HG03575 (cell line): ENCODE measurements at regions not wholly inside any gene's neighbourhood (a gene's known extent, or its start where the extent isn't known, plus 50 kb on each side); places are given as distances from the start of the nearest gene placed in this dataset.

Source experiments
- ATAC-seq: cut with Tn5 transposase; IDR thresholded peaks from one replicate; pipeline ENCODE4 v1.9.1; 2021; ENCODE audit not compliant: unreplicated experiment, insufficient number of reproducible peaks, low FRiP score; ENCODE audit errors: extremely low read depth

DNA sequence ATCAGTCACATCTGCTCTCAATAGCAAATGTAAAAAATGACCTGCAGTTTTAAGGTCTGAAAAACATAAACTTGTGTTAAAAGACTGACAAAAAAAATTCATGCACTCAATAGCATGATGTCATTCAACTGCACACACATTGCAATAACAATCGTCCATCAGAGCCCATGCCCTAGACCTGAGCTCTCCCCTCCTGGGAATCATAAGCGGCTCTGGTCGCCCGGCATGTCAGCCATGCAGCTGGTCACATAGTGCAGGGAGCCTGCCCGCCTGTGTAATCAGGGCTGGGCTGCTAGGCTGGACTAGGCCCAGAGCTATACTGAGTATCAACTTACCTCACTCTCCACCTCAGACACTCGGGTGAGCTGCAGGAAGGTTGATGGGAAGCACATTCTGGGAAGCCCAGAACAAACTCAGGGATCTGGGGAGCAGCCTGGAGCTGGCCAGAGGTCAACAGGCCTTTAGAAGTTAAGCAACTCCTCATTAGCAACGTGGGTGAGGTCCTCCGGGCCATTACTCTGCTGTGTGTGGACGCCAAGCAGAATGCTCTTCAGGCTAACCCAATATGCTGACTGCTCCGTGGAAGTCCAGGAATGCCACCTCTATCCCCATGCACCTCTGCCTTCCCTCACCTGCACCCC lies 165.5 kb downstream of the TTC32 start:
- no peak for ATAC-seq

DNA sequence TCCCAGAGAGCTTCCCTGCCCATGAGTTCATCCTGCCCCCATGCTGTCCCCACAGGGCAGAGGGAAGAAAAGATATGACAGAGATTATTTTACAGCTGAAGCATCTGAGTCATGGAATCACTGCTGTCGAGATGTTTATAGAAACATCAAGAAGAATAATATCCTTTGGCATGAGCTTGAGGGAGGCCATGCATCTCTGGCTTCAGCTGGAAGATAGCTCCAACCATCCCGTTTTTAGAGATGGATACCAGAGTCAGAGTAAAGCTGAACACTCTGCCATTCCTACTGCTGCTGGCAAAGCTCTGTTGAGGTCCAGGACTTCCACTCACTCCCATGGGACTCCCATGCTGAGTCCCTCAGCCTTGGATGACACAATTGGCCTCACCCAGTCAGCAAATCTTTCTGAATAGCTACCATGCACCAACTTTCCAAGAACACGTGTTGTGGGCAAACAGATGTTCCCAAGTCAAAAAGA lies 167.8 kb downstream of the TTC32 start:
- ATAC-seq = no peak

DNA sequence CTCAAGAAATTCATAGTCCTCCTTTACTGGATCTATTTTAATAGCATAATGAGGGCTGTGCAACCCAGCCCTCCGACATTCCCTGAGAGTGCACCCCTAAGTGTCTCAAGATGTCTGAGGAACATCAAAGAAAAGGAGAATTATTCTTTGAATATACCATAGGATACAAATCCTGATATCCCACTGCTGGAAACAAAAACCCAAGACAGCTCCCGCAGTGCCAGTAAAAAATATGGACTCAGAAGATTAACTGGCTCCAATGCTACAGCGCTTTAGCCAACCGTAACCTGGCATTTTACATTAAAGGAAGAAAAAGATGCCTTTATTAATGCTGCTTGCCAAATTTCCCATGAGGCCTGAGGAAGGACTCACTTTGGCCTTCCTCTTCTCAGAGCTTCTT lies 168.4 kb downstream of the TTC32 start:
- no peak for ATAC-seq

DNA sequence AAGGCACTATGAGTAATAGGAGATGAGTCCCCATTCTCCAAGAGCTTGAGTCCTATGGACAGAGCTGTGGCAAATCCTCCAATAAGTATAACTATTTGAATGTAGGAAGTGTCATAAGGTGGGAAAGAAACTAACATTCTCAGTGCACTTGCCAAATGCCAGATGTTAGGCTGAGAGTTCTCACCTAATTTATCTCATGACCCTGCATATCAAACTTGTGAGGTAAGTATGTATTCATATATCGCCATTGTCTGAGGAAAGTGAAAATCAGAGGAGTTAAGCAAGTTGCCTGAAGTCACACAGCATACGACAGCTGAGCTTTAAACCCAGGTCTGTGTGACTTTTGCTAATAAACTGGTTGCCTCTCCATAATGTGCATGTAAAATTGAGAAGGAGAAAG lies 169.5 kb downstream of the TTC32 start:
- no peak for ATAC-seq

DNA sequence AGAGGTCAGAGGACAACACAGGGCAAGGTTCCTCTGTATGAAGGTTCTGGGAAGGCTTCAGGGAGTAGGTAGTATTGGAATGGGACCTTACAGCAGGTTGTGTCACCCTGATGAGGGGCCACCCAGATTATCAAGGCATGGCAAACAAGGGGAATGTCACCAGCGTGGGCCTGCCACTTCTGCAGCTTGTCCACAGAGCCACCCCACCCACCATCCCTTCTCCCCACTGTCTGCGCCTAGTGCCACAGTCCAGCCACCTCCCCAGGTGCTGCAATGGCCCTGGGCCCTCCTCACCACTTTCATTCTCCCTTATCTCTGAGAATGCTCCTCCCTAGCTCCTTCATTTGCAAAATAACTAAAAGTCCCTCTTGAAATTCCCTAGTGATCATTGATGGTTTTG lies 170.3 kb downstream of the TTC32 start:
- no peak for ATAC-seq

DNA sequence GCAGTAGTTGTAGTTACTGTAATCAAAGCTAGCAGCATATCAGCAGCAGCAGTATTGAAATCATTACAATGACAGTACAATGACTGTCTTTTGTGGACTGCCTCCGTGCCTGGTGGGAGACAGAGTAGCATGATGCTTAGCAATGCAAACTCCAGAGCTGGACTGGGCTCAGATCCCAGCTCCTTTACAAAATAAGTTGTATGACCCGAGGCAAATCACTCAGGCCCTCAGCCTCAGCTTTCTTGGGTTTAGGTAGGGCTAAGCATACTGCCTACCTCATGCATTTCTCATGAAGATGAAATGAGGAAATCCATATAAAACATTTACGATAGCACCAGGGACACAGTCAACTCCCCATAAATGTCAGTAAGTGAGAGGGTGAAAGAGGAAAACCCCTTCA lies 170.7 kb downstream of the TTC32 start:
- ATAC-seq = no peak

DNA sequence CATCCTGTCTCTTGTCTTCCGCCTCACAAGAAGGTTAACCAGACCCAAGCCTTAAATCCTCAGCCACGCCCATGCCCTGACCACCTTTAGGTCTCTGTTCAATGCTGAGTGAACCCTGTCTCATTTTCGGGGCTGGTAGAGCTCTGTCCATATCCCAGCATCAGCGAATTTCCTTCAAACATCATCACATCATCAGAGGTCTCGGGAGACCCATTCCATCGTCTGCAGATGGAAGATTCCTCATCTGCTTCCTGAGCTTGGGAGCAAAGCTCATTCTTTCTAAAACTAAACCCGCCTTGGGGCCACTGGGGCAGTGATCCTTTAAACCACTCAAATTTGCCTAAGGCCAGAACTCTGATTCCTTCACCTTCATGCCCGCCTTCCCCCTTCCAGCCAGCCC lies 173.7 kb downstream of the TTC32 start:
- no peak for ATAC-seq

DNA sequence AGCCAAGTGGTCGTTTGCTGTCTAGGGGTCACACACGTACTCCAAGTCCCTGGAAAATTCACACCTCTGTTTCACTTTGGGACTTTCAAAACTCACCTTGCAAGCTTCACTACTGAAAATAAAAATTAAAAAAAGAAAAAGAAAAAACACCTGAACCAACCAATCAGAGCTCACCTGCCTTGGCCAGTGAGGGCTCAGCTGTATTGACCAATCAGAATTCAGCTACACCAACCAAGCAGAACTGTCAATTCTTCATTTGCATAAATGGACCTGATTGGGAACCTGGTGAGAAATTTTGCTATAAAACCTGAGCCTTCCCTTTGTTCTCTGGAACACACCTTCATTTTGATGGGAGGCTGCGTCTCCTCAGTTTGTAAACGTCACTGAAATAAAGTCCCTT lies 176.4 kb downstream of the TTC32 start:
- ATAC-seq = no peak

DNA sequence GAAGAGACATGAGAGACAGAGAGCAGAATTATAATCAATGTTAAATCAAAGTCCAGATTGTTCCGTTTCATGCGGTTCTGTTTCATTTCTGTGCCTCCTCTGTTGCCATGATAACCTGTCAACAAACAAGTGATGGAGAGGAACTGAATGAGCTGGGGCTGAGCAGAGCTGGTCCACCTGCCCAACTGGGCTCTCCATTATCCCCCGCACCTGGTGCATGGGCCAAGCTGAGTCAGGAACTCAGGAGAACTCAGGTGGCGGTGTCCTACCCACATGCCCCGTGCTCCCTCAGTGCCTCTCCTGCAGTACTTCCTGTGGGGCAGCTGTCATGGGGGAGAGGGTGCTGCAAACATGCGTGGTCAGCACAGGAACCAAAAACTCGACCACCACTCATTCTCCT lies 178.8 kb downstream of the TTC32 start:
- no peak for ATAC-seq

DNA sequence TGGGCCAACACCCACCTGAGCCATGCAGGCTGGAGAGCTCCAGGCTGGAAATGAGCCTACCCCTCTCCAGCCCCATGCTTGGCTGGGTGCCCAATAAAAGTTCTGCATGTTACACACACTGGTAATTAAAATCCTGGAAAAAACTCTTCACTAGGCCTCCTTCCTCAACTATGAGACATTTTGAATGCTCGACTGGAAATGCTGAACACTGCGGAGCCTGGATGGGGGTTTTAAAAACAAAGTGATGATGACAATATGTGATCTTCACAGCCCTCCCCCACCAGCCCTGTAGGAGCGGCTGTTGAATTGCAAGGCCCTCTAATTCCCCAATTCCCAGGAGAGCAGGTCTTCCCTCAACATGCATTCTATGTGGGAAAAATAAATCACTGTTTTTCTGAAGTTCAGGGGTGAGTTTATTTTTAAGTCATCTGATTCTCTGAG lies 179.2 kb downstream of the TTC32 start:
- no peak for ATAC-seq

DNA sequence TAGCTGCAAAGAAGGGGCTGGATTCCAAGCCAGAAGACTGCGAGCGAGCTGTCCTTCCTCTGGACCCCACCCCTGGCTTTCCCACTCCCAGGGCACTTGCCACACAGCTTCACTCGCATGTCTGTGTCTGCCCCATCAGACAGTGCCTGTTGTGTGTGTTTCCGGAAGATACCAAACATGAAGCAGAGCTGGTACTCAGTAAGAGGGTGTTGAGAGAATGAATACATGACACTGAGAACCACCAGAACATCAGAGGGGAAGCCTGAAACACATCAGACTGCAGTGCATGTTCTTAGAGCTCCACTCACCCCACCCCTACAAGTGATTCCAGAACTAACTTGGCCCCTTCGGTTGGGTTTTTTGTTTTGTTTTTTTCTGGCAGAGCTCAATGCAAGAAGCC lies 181.5 kb downstream of the TTC32 start:
- no peak for ATAC-seq

DNA sequence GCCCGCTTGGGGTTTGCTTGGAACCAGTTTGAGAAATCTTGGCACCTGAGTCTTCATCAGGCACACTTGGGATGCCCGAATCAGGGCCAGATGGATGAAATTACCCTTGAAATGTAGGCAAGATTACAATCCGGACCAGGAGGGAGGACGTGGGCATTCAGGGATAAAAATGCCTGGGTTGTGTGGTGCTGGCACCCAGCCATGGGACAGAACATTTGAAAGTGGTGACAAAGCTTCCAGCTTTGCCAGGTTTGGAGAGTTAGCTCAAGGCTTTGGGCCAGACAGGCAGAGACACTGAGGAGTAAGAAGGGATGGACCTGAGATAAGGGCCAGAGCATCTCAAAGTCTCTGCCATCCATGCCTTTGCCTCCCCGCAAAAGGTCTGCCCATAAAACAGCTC lies 182.2 kb downstream of the TTC32 start:
- ATAC-seq = no peak

DNA sequence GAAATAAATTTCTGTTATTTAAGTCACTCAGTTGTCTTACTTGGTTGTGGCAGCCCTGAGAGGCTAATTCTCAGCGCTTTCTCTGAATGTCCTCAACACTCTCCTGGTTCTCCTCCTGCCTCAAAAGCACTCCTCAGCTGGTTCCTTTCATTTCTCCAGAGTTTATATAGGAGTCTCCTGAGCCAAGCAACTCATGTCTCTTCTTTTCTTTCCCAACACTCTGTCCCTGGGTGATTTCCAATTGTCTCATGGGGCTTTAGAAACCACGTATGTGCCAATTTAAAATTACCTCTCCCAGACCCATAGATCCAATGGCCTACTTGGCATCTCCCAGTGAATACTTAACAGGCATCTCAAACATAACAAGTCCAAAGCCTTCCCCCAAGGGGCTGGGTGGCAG lies 184.3 kb downstream of the TTC32 start:
- ATAC-seq = no peak

DNA sequence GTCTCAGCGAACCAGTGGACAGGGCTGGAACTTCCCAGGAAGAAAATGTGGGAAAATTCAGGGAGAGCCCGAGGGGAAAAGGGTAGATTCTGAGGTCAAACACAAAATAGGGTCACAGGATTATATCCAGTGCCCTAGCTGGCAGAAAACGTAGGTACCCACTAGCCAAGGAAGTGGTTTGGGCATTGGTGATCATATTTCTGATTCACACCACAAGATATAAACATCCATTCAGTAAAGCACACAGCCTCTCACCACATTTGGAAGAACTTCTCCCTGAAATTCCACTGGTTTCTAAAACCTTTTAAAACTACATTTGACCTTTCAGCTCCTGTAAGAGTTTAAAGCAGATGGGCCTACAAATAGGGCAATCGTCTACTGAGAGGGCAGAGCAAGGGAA lies 186.9 kb downstream of the TTC32 start:
- no peak for ATAC-seq

DNA sequence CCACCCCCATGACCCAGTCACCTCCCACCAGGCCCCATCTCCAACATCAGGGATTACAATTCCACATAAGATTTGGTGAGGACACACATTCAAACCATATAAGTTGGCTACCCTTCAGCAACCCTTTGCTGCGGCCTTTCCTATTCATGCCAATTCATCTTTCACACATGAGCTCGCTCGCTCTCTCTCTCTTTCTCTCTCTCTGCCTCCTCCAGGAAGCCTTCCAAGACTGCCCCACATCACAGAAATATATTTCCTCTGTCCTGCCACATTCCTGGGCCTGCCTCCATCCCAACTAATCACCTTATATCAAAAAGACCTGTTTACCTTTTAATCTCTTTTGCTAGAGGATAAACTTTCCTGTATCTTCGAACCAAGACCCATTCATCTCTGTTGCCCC lies 188.9 kb downstream of the TTC32 start:
- ATAC-seq = no peak

DNA sequence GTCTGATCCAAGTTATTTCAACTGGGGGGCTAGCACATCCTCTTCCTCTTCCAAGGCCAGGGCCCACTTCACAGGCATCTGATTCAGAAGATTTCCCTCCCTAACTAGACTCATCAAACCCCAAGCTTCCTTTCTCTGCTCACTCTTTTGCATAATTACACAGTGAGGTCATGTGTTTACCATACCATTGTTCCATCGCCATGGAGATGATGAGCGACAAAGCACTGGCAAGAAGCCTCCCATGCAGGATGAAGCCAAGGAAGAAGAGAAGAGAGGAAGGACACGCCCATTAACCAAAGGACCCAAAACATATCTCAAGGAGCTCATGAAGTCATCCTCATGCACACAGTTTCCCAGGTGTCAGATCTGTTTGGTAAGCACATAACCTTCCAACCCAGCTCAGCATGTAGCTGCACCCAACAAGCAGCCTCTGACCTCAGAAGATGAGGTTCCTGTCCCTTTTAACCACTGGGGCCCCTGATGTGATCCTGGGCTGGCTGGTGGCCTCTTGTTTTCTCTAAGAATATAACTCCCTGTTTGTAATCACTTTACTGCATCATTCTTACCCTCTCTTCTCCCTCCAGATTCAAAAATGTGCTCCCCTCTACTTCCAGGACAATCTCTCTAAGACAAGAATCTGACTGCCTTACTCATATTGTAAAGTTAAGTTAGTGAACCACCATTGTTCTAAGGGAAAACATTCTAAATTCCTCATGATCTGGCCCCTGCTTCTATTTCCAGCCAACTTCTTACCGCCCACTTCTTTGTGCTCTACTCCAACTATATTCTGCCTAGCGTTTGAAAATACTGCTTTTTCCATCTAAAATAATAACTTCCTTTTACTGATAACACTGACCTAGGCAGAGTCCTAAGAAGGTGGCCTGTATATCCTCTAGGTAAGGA lies 190.1 kb downstream of the TTC32 start:
- no peak for ATAC-seq

DNA sequence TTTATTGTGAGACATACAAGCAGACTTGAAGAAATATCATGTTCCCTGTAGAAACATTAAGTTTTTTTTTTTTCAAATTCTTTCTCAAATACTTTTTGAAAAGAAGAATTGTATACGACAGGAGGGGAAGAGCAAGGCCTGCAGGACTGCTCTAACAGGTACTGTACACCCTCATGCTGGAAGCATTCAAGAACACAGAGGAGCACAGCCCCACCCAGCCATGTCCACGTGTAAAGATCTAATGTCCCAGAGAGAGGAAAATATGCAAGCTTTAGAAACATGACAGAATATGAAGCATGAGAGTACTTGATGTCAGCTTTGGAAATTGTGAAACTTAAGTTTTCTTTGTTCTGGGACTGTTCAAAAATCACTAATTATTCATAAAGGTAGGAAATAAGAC lies 191.6 kb downstream of the TTC32 start:
- no peak for ATAC-seq

DNA sequence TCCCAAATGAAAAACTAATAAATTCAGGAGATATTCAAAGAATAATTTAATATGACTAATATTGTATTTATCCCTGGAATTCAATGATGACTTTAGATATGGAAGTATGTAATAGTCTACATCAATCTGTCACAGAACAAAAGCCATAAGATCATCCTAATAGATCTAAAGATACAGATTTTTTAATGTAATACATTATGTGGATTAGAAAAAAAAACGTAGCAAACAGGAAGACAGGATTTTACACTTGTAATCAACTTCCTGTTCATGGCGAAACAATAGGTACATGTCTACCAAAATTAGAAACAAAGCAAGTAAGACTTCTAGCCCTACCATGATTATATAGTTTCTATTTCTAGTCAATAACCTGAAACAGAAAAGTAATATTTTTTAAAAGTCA lies 192.2 kb downstream of the TTC32 start:
- no peak for ATAC-seq

DNA sequence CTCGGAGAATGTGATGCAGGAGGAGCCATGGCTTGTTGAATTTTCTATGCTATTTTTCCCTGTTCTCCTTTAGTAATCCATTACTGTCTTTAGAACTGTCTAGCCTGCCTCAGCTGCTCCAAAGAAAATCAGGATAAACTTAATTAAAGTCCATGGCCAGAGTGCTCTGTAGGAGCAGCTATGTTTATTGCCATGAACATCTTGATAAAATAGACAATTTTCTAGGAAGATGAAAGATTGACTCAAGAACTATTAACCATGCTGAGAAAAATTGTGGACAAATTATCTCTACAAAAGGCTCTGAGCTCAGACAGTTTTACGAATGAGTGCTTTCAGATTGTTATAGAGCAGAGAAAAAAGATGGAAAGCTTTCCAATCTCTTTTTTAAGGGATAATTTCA lies 193.0 kb downstream of the TTC32 start:
- no peak for ATAC-seq

DNA sequence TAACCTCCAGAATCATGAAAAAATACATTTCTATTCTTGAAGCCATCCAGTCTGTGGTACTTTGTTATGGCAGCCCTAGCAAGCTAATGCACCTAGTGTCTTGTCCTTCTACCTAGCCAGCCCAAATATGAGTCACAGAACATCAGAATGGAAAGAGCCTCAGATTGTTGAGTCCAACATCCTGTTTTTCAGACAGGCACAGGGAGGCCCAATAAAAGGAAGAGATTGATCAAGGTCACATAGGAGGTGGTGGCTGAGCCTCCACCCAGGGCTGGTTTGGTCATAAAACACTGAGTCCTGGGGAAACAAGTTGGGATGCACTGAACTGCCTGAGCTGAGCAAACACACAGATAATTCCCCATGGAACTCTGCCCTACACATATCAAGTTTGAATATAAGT lies 195.5 kb downstream of the TTC32 start:
- no peak for ATAC-seq
